Peyer's patch (tissue), 4 donors: ENCODE measurements at regions not wholly inside any gene's neighbourhood (a gene's known extent, or its start where the extent isn't known, plus 50 kb on each side); places are given as distances from the start of the nearest gene placed in this dataset.

ENCODE experiments used
- POLR2A ChIP-seq, 2 donors: fragments of 450-650 bp; IDR thresholded peaks; one replicate each; pipeline ENCODE4 v1.5.1; 2017; ENCODE audit warnings: antibody characterized with exemption in 2 of 2, mild to moderate bottlenecking in 2 of 2, moderate library complexity in 2 of 2
- TF ChIP-seq, protein P1 (sequence below), 6 experiments: fragments of 450-650 bp in 4 of 6; fragments of 200-600 bp in 2 of 6; sonication (generic) in 1 of 6; IDR thresholded peaks; one replicate each; pipeline ENCODE4 v1.5.1; 2017 to 2019; ENCODE audit warnings: antibody characterized with exemption in 6 of 6, mild to moderate bottlenecking in 3 of 6, moderate library complexity in 1 of 6

DNA sequence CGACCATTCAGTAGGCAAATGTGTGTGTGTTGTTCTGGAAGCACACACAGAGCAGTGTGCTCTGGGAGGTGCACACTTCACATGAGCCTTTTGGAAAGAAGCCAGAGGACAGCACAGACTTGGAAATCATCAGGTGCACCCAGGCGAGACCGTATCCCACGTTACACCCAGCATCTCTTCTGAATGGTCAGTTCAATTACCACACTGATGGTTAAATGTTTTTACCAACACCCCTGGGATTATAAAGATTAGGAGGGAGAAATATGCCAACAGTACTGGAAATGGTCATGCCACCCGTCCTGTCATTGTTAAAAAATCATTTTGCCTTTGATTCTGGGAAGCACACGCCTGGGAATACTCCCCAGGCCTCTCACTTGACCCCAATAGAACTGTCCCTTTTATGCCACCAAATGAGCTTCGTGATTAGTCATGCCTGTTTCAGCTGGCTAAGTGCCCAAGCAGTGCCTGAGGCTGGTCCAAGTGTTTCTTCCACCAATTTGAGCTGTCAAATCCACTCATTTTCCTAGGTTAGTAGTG is 183.7 kb downstream of the NRP2 start:
- TF ChIP-seq, protein P1, sequence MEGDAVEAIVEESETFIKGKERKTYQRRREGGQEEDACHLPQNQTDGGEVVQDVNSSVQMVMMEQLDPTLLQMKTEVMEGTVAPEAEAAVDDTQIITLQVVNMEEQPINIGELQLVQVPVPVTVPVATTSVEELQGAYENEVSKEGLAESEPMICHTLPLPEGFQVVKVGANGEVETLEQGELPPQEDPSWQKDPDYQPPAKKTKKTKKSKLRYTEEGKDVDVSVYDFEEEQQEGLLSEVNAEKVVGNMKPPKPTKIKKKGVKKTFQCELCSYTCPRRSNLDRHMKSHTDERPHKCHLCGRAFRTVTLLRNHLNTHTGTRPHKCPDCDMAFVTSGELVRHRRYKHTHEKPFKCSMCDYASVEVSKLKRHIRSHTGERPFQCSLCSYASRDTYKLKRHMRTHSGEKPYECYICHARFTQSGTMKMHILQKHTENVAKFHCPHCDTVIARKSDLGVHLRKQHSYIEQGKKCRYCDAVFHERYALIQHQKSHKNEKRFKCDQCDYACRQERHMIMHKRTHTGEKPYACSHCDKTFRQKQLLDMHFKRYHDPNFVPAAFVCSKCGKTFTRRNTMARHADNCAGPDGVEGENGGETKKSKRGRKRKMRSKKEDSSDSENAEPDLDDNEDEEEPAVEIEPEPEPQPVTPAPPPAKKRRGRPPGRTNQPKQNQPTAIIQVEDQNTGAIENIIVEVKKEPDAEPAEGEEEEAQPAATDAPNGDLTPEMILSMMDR (IDR thresholded peaks at IDR 0.05) = no peak
- no peak for TF ChIP-seq POLR2A (IDR thresholded peaks at IDR 0.05)
